Adrenal gland (tissue), 9 donors: ENCODE measurements at regions not wholly inside any gene's neighbourhood (a gene's known extent, or its start where the extent isn't known, plus 50 kb on each side); places are given as distances from the start of the nearest gene placed in this dataset.
"Not testable (repeated sequence)": the region's sequence is repeated elsewhere in the genome, so short reads cannot be mapped to it uniquely, and the experiment has no call there.

ENCODE experiments used
- DNase-seq, 7 donors: peaks; one replicate each; pipeline ENCODE4 v3.0.0-alpha.2; 2019 to 2020
- H3K27ac ChIP-seq, 5 donors: fragments of 200-600 bp; sonication (generic) in 4 of 5; 1 replicate in 3 of 5; 2 replicates in 2 of 5; pipeline versions ENCODE4 v1.5.1 to v1.8.0; 2016 to 2020; ENCODE audit warnings: mild to moderate bottlenecking in 1 of 5
- H3K27me3 ChIP-seq: fragments of 200-600 bp; 2 replicates; pipeline ENCODE4 v1.8.0; 2021
- H3K36me3 ChIP-seq, 2 donors: fragments of 200-600 bp; replicated peaks in 1 of 2; 1 replicate in 1 of 2; 2 replicates in 1 of 2; pipeline versions ENCODE4 v1.5.1 to v1.8.0; 2018 to 2022
- H3K4me1 ChIP-seq, 2 donors: fragments of 200-600 bp; replicated peaks in 1 of 2; 1 replicate in 1 of 2; 2 replicates in 1 of 2; pipeline versions ENCODE4 v1.5.1 to v1.8.0; 2018 to 2021
- H3K4me3 ChIP-seq, 4 donors: fragments of 200-600 bp; sonication (generic) in 3 of 4; one replicate each; pipeline ENCODE4 v1.5.1; 2016 to 2018
- H3K9me3 ChIP-seq, 3 donors: fragments of 200-600 bp; sonication (generic) in 1 of 3; replicated peaks in 1 of 3; 1 replicate in 2 of 3; 2 replicates in 1 of 3; pipeline versions ENCODE4 v1.5.1 to v1.8.0; 2016 to 2021
- CTCF ChIP-seq, 6 experiments: fragments of 450-650 bp in 4 of 6; fragments of 200-600 bp in 2 of 6; sonication (generic) in 1 of 6; IDR thresholded peaks; 1 replicate in 5 of 6; 2 replicates in 1 of 6; pipeline versions ENCODE4 v1.5.1 to v1.8.0; 2016 to 2021; ENCODE audit warnings: antibody characterized with exemption in 6 of 6, mild to moderate bottlenecking in 2 of 6, moderate library complexity in 1 of 6
- POLR2A ChIP-seq, 2 donors: fragments of 450-650 bp; IDR thresholded peaks; one replicate each; pipeline ENCODE4 v1.6.1; 2017; ENCODE audit warnings: antibody characterized with exemption in 2 of 2, mild to moderate bottlenecking in 2 of 2, moderate library complexity in 1 of 2
- WGBS, 4 donors: extraction: QIAGEN DNeasy Blood & Tissue Kit in 2 of 4; methylation state at CpG; one replicate each; pipeline versions ENCODE4 v1.1.5 to v1.1.7; 2013 to 2017; 5-methylcytosine and 5-hydroxymethylcytosine counted together
- intact Hi-C, 2 donors: fragments of 100-400 bp; cut with DNase I; formaldehyde crosslinking; loops; one replicate each; pipeline versions ENCODE4 v1.14.1 to v1.15.0; 2022 to 2023
- donor health status: healthy with polysubstance abuse.
- donor health status: Bipolar disorder and iron deficiency.
- donor health status: DM: yes; HTN: yes; CAD: no.
- donor health status: DM: no; HTN: no; CAD: no.
- donor health status: DM: no; HTN: no; CAD: no.

DNA sequence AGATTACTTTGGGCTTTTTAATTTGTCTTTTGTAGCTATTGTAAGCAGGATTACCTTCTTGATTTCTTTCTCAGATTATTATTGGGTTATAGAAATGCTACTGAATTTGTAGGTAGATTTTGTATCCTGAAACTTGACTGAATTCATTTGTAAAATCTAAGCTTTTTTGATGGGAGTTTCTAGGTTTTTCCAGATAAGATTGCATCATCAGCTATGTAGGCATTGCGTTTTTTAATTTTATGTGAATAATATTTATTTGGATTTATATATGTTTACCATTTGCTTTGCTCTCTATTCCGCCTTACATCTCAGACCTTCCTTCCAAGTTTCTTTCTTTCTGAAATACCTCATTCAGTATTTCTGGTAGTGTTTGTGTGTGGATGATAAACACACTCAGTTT is 351.7 kb upstream of the ANKRD30A start:
- no peak for DNase-seq
- H3K27me3 ChIP-seq: no peaks in the 10 kb centered on the region
- H3K36me3 ChIP-seq: no peaks in the 10 kb centered on the region
- TF ChIP-seq CTCF (IDR thresholded peaks at IDR 0.05): no peak
- TF ChIP-seq POLR2A (IDR thresholded peaks at IDR 0.05): no peak
- H3K4me1 ChIP-seq: no peaks in the 10 kb centered on the region
- no peak overlapping the region for H3K4me3 ChIP-seq
- H3K9me3 ChIP-seq: no peaks in the 10 kb centered on the region
- intact Hi-C loops: no loop called here
- H3K27ac ChIP-seq: no peak overlapping the region
- 84 to 95% (median 88%) methylated on average over 2 of the region's 2 CpGs for WGBS, 4 donors

GRCh38 chr10:36771725-36772124 is 353.7 kb upstream of the ANKRD30A start:
- intact Hi-C loops: no loop called here
- Histone ChIP-seq H3K27ac (no peak overlapping the region), H3K36me3 (no peaks in the 10 kb centered on the region), H3K9me3 (no peaks in the 10 kb centered on the region), H3K27me3 (no peaks in the 10 kb centered on the region), H3K4me3 (no peak overlapping the region), H3K4me1 (no peaks in the 10 kb centered on the region)
- TF ChIP-seq CTCF (IDR thresholded peaks at IDR 0.05) (no peak), POLR2A (IDR thresholded peaks at IDR 0.05) (no peak)
- no peak for DNase-seq
- 73 to 88% (median 81%) methylated on average over 1 of the region's 1 CpG for WGBS, 4 donors

DNA sequence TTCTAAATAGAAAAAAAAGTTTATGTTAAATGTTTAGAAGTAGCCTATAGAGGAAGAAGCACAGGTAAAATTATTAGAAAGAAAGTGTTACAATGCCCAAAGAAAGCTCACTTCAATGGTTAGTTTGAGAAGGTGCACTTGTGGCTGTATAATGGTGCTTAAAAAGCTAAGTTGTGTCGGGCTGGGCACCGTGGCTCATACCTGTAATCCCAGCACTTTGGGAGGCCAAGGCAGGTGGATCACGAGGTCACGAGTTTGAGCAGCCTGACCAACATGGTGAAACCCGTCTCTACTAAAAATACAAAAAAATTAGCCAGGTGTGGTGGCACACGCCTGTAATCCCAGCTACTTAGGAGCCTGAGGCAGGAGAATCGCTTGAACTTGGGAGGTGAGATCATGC is 355.7 kb upstream of the ANKRD30A start:
- intact Hi-C loops, H3K36me3 ChIP-seq, H3K4me1 ChIP-seq, H3K27me3 ChIP-seq, H3K4me3 ChIP-seq, H3K27ac ChIP-seq, DNase-seq, H3K9me3 ChIP-seq: not testable (repeated sequence)
- WGBS, 4 donors: 84 to 96% (median 90%) methylated on average over 7 of the region's 7 CpGs

DNA sequence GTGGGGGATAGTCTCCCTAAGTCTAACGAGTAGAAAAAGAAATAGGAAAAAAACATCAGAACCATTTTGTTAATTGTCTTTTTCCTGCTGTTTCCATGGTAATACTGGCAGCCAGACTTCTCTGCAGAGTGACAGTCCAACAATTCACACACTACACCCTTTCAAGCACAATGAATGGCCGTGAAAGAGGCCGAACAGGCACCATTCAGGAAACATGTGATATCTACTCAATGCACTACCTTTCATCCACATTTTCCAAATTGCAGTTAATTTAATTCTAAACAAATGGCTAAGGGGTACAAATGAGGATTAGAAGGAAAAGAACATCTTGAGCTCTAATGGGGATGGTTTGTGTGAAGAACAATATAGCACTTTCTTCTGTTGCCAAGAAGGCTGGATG is 358.5 kb upstream of the ANKRD30A start:
- no peaks in the 10 kb centered on the region for H3K27me3 ChIP-seq
- DNase-seq: no peak
- no peak overlapping the region for H3K4me3 ChIP-seq
- no peaks in the 10 kb centered on the region for H3K4me1 ChIP-seq
- TF ChIP-seq CTCF (IDR thresholded peaks at IDR 0.05): no peak
- no peak for TF ChIP-seq POLR2A (IDR thresholded peaks at IDR 0.05)
- intact Hi-C loops: no loop called here
- no peak overlapping the region for H3K27ac ChIP-seq
- no peaks in the 10 kb centered on the region for H3K36me3 ChIP-seq
- 72 to 79% (median 74%) methylated on average over 3 of the region's 3 CpGs for WGBS, 4 donors
- no peaks in the 10 kb centered on the region for H3K9me3 ChIP-seq

DNA sequence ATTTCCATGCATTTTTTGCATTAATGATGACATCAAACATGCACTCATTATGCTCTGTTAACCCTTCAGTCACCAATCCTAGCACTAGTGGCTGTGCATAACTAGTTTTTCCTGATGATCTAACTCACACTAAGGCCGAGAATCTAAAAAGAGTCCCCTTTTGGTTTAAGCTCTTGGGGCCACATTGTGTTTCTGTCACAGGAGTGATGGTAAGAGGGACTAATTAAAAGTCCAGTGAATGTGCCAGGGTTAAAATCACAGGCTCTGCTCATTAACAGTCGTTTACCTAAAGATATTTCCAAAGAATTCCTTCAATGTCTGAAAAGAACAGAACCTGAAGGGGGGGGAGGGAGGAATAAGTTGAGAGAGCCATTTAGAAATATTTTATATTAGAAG is 359.0 kb upstream of the ANKRD30A start:
- Histone ChIP-seq H3K9me3 (no peaks in the 10 kb centered on the region), H3K36me3 (no peaks in the 10 kb centered on the region), H3K27me3 (no peaks in the 10 kb centered on the region), H3K27ac (no peak overlapping the region), H3K4me3 (no peak overlapping the region), H3K4me1 (no peaks in the 10 kb centered on the region)
- TF ChIP-seq CTCF (IDR thresholded peaks at IDR 0.05): no peak
- no peak for TF ChIP-seq POLR2A (IDR thresholded peaks at IDR 0.05)
- WGBS, 4 donors: 66 to 69% (median 68%) methylated on average over 2 of the region's 2 CpGs
- no peak for DNase-seq
- intact Hi-C loops: no loop called here
